ENCODE measurements at regions not wholly inside any gene's neighbourhood (a gene's known extent, or its start where the extent isn't known, plus 50 kb on each side); places are given as distances from the start of the nearest gene placed in this dataset.

- H3K36me3 ChIP-seq (replicated peaks in 1 of 2; ENCODE audit: control insufficient read depth in 1 of 2, insufficient read depth in 2 of 2, low read length in 1 of 2), result no peaks in the 10 kb centered on the region
- no peak overlapping the region for H3K4me3 ChIP-seq (ENCODE audit: low read depth in 2 of 2, low read length in 1 of 2)
- no peak for DNase-seq
- H3K4me1 ChIP-seq (ENCODE audit: control insufficient read depth in 1 of 2, insufficient read depth in 2 of 2, low read depth in 1 of 2, low read length in 1 of 2), result no peaks in the 10 kb centered on the region
- no peaks in the 10 kb centered on the region for H3K9me2 ChIP-seq
- no peak overlapping the region for H3K9ac ChIP-seq
- no peaks in the 10 kb centered on the region for H4K20me1 ChIP-seq (ENCODE audit: insufficient read depth)
- ChIA-PET POLR2A (no interaction called here), CTCF (interaction anchor here (1.3 kb wide), 1 partner anchor 895 kb away, joined by 4 read pairs; no protein-coding TSS in a partner anchor)
- H3K27ac ChIP-seq (ENCODE audit: low read depth in 2 of 2, low read length in 1 of 2), result no peak overlapping the region
- no peaks in the 10 kb centered on the region for H3K27me3 ChIP-seq (ENCODE audit: insufficient read depth)
- H3K4me2 ChIP-seq, result no peak overlapping the region
- WGBS (ENCODE audit: low lambda C conversion rate), result 10% methylated on average over 4 of the region's 4 CpGs
- no peak overlapping the region for H2AFZ ChIP-seq (ENCODE audit: low read depth)
- H3K79me2 ChIP-seq (ENCODE audit: insufficient read depth), result no peaks in the 10 kb centered on the region
- TF ChIP-seq ZBTB33 (IDR thresholded peaks at IDR 0.05; ENCODE audit: borderline replicate concordance, low read depth), result no peak
- TF ChIP-seq FOXM1 (IDR thresholded peaks at IDR 0.05; ENCODE audit: low read depth), result no peak
- no peak for TF ChIP-seq YY1 (IDR thresholded peaks at IDR 0.05; ENCODE audit: low read depth)
- no peak for TF ChIP-seq GATA2 (CRISPR knock-in tag; IDR thresholded peaks at IDR 0.05)
- TF ChIP-seq JUND (IDR thresholded peaks at IDR 0.05), result no peak
- no peak for TF ChIP-seq POLR2AphosphoS5 (IDR thresholded peaks at IDR 0.05; ENCODE audit: low read depth, low read length)
- no peak for TF ChIP-seq MEF2A (IDR thresholded peaks at IDR 0.05; ENCODE audit: borderline replicate concordance, low read depth)
- TF ChIP-seq IRF3 (IDR thresholded peaks at IDR 0.05; ENCODE audit: low read depth, low read length), result no peak
- TF ChIP-seq RFX5 (IDR thresholded peaks at IDR 0.05; ENCODE audit: low read length), result no peak
- TF ChIP-seq FOXJ3 (CRISPR knock-in tag; IDR thresholded peaks at IDR 0.05), result no peak
- no peak for TF ChIP-seq CTCF (IDR thresholded peaks at IDR 0.05)
- no peak for TF ChIP-seq TCF12 (IDR thresholded peaks at IDR 0.05)
- no peak for TF ChIP-seq TEAD4 (IDR thresholded peaks at IDR 0.05; ENCODE audit: borderline replicate concordance, insufficient read depth)
- TF ChIP-seq SIN3A (IDR thresholded peaks at IDR 0.05; ENCODE audit: borderline replicate concordance, low read depth, low read length), result no peak
- TF ChIP-seq GABPA (IDR thresholded peaks at IDR 0.05; ENCODE audit: low read depth), result no peak
- no peak for TF ChIP-seq PBX3 (IDR thresholded peaks at IDR 0.05)
- no peak for TF ChIP-seq CHD2 (IDR thresholded peaks at IDR 0.05; ENCODE audit: low read length, partially characterized antibody)
- H3F3A ChIP-seq (replicated peaks; ENCODE audit: insufficient read depth), result no peaks in the 10 kb centered on the region
- H3K9me3 ChIP-seq, result no peaks in the 10 kb centered on the region
Measured at GRCh38 chr20:61105395-61105794, 146.7 kb upstream of the CDH4 start.

All from SK-N-SH (cell line).